Left renal pelvis (tissue), 4 donors: ENCODE measurements at regions not wholly inside any gene's neighbourhood (a gene's known extent, or its start where the extent isn't known, plus 50 kb on each side); places are given as distances from the start of the nearest gene placed in this dataset.
"Not testable (repeated sequence)": the region's sequence is repeated elsewhere in the genome, so short reads cannot be mapped to it uniquely, and the experiment has no call there.

Experiments
- DNase-seq, 4 donors: peaks; one replicate each; pipeline ENCODE4 v3.0.0-alpha.2; 2013; ENCODE audit warnings: low read depth in 4 of 4, low spot score in 3 of 4

DNA sequence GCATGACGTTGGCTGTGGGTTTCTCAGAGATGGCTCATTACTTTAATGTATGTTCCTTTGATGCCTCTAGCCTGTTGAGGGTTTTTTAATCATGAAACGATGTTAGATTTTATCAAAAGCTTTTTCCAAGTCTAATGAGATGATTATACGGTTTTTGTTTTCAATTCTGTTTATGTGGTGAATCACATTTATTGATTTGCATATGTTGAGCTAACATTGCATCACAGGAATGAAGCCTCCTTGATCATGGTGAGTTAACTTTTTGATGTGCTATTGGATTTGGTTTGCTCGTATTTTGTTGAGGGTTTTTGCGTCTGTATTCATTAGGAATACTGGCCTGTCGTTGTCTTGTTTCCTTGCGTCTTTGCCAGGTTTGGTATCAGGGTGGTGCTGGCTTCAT, 52.3 kb upstream of the PTPN12 start:
- DNase-seq = no peak

GRCh38 chr7:77482015-77482414, 55.1 kb upstream of the PTPN12 start:
- peak in 3 of 4 donors; percentile 10 to 16 (median 11) for DNase-seq

DNA sequence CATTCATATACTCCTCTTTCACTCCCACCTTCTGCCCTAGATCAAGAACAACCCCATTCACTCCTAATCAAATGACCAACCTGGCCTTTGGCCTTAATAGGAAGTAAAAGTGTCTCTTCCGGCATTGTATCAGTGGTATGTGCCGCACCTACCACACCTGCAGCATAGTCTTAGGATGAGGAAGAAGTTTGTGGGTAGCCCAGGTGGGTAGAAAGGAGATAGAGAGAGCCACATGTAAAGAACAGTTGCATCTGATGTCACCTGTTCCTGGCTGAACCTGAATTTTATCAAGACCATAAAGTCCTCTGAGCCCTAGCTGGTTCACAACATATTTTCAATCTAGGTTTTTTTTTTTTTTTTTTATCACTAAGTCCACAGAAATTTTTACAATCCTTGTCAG, 55.5 kb upstream of the PTPN12 start:
- DNase-seq = no peak

DNA sequence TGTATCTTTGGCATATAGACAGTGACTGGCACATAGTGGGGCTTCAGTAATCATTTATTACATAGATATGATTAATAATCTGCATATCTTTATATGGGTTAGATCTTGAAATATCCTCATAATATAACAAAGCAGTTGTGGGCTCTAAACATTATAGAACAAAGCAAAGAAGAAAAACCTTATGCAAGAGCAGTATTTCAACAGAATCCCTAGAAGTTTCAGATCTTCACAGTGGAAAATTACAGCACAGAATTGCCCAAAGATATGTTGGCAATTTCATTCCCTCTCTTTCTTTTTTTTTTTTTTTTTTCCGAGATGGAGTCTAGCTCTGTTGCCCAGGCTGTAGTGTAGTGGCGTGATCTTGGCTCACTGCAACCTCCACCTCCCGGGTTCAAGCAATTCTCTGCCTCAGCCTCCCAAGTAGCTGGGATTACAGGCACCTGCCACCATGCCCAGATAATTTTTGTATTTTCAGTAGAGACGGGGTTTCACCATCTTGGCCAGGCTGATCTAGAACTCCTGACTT, 56.9 kb upstream of the PTPN12 start:
- DNase-seq = not testable (repeated sequence)

GRCh38 chr7:77479536-77480088, 57.5 kb upstream of the PTPN12 start:
- no peak for DNase-seq

DNA sequence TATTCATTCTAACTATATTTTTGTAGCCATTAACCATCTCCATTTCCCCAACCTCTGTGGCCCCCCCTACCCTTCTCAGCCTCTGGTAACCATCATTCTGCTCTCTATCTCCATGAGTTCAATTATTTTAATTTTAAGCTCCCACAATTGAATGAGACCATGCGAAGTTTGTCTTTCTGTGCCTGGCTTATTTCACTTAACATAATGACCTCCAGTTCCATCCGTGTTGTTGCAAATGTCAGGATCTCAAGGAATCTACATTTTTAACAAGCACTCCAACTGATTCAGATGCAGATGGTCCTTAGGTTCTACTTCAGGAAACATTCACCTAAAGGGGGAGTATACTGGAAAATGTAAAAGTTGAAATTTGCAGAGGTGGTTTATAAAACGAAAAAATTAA, 60.2 kb upstream of the PTPN12 start:
- no peak for DNase-seq

DNA sequence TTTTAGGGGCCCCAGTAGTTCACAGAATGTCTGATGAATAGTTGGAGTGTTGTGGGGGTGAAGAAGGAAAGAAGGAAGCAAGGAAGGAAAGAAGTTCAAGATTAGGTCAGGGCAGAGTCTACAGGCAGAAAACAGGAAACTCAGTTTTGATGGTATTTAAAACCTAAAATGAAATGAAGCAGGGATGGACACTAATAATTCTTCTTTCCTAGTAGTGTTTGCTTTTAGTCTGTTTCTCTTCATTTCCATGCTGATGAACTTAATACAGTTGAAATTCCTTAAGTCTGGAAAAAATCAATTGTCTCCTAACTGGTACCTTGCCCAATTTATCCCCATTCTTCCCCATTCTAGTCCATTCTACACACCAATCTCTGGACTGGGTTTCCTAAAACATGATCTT, 59.0 kb upstream of the GSAP start:
- DNase-seq = no peak

- DNase-seq = no peak
Measured at GRCh38 chr7:77474756-77475155, 58.6 kb upstream of the GSAP start.

DNA sequence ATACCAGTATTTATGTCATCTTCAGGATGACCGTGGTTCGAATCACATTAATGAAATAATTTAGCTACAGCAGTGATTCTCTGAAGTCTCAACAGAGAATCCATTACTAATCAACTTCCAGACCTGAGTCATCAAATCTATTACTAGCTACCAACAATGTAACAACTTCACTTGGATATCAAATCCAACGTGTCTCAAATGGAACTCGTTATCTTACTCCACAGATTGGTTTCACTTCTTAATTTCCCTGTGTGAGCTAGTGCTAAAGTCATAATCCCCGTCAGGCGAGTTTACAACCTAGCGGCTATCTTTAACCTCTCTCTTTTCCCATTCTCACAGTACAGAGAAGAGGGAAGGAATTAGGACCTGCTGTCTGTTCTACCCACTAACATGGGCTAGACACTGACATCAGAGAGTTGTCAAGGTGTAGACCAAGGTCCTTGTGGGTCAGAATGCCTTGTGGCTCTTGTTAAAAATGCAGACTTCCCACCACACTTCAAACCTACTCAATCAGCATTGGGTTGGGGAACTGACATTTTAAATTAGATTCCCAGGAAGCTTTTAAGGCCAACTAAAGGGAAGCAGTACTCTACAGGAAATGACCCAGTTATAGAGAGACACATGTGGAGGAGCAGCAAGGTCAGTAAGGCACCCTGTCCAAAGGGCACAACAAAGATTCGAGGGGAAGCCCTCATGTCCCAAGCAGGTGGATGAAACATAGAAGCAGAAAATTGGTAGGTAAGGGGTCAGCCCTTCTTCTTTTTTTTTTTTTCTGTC, 57.3 kb upstream of the GSAP start:
- no peak for DNase-seq

- no peak for DNase-seq
Measured at GRCh38 chr7:77469927-77470326, 53.8 kb upstream of the GSAP start.

DNA sequence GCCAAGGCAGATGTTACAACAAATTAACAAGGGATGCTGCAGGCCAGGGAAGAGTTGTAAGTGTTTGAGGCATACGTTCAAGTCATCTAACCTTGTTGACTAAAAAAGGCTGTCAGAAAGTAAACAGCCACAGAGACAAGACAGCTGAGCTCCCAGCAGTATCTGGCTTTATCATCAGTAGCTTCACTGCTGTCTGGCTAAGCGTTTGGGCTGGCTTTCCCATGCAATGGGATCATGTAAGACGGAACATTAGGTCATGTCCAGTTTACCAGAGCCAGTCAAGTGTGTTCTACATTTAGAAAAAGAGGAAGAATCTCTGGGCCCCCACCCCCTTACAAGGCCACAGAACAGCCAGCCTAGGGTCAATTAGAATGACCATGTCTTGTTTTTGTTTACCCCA, 51.3 kb upstream of the GSAP start:
- DNase-seq = no peak

DNA sequence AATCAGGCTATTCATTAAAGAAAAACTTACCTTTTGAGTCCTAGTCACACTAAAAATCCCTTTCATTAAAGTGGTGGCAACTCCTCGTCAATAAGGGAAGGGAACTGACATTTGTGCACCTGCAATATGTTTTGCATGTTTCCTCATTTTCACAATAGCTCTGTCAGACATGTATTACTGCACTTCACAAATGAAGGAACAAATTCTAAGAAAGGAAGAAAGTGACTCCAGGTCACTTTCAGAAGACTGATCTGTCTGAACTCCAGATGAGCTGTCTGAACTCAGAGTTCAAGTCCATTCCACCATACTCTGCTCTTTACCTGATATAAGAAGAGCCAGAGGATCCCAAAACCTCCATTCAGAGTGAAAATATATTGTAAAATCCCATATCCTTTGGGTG, 50.3 kb upstream of the GSAP start:
- no peak for DNase-seq
